ENCODE measurements at regions not wholly inside any gene's neighbourhood (a gene's known extent, or its start where the extent isn't known, plus 50 kb on each side); places are given as distances from the start of the nearest gene placed in this dataset.
A peak's percentile ranks its signal among the peaks of the same experiment; 100 is the strongest.

DNA sequence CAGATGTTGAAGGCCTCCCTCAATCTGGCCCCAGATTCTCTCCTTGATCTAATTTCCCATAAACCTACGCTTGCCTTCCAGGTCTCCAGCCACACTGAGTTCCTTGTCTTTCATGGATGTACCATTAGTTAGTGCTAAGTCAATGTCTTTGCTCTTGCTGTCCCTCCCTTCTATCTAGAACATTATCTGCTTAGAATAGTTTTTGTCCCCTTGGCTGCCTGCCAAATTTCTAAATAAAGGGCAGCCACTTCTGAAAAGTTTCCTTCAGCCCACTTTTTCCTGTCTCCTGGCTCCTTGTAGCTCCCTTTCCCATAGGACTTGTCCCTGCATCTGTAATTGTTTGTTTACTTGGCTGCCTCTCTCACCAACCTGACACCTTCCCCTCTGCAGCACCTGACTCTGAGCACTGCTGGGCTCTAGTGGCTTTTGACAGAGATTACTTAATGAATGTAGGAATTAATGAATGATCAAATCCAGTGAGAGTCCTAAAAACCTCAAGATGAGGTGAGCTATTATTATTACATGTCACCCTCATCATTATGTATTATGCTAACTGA lies 58.3 kb downstream of the CXCL12 start:
- Histone ChIP-seq H3K4me3 (no peak overlapping the region), H3K27me3 (no peaks in the 10 kb centered on the region), H3K4me1 (no peaks in the 10 kb centered on the region), H3K9me3 (no peaks in the 10 kb centered on the region), H3K36me3 (no peaks in the 10 kb centered on the region), H3K27ac (no peak overlapping the region)
- intact Hi-C loops (cut with DNase I): no loop called here
- peak in 1 of 4 donors; percentile 21 for DNase-seq
- TF ChIP-seq, protein P1, sequence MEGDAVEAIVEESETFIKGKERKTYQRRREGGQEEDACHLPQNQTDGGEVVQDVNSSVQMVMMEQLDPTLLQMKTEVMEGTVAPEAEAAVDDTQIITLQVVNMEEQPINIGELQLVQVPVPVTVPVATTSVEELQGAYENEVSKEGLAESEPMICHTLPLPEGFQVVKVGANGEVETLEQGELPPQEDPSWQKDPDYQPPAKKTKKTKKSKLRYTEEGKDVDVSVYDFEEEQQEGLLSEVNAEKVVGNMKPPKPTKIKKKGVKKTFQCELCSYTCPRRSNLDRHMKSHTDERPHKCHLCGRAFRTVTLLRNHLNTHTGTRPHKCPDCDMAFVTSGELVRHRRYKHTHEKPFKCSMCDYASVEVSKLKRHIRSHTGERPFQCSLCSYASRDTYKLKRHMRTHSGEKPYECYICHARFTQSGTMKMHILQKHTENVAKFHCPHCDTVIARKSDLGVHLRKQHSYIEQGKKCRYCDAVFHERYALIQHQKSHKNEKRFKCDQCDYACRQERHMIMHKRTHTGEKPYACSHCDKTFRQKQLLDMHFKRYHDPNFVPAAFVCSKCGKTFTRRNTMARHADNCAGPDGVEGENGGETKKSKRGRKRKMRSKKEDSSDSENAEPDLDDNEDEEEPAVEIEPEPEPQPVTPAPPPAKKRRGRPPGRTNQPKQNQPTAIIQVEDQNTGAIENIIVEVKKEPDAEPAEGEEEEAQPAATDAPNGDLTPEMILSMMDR (IDR thresholded peaks at IDR 0.05): no peak
- ATAC-seq: no peak

DNA sequence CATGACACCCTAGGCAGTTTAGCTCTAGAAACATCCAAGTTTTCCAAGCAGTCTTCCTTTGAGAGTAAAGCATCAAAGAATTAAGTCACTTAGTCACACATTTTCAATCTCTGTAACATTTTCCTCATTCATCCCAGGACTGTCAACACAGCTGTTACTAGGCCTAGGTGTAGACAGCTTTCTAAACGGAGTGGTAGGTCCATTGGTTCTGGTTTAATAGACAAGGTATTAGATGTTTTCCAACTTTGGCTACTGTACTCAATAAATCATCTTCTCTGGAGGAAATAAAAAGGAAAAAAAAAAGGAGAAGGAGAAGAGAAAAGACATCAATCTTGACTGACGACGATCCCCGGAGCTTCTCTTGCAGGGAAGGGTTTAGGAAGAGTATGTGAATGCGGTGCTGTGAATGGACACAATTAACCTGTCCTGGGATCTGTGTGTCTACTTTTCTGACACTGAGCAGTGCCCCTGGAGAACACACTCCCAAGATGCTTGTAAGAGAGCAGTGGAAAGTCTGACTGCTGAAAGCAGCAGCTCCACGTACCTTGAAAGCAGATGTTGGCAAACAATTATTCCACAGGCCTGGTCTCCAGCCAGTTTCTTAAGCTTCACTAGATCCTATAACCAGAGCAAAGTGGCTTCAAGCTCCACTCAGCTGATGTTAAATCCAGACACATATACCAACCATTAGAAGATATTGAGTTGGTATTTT lies 59.1 kb downstream of the CXCL12 start:
- TF ChIP-seq, protein P1 (IDR thresholded peaks at IDR 0.05): no peak
- no peaks in the 10 kb centered on the region for H3K4me1 ChIP-seq
- no peaks in the 10 kb centered on the region for H3K27me3 ChIP-seq
- ATAC-seq (no peak), DNase-seq (no peak)
- intact Hi-C loops (cut with DNase I): no loop called here
- no peak overlapping the region for H3K4me3 ChIP-seq
- no peaks in the 10 kb centered on the region for H3K9me3 ChIP-seq
- H3K36me3 ChIP-seq: no peaks in the 10 kb centered on the region
- H3K27ac ChIP-seq: no peak overlapping the region

DNA sequence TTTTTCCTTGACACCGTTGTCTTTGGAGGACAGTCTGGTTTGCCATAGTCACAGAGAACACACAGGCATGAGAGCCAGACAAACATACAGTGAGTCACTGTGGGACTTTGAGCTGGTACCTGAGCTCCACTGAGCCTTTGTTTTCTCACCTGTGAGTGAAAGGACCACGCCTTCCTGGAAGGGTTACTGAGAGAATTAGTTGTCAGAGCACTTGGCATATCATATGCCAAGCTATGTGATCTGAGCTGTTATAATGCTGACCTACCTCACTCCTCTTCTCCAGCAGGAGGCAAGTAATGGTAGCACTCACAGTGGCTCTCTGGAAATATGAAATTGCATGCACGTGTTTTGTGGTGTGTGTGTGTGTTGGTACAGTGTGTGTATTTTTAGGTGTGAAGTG lies 59.7 kb downstream of the CXCL12 start:
- DNase-seq (no peak), ATAC-seq (peak; percentile 98)
- Histone ChIP-seq H3K9me3 (no peaks in the 10 kb centered on the region), H3K4me1 (no peaks in the 10 kb centered on the region), H3K27me3 (no peaks in the 10 kb centered on the region), H3K36me3 (no peaks in the 10 kb centered on the region), H3K27ac (no peak overlapping the region), H3K4me3 (no peak overlapping the region)
- intact Hi-C loops (cut with DNase I): no loop called here
- TF ChIP-seq, protein P1 (IDR thresholded peaks at IDR 0.05): no peak

DNA sequence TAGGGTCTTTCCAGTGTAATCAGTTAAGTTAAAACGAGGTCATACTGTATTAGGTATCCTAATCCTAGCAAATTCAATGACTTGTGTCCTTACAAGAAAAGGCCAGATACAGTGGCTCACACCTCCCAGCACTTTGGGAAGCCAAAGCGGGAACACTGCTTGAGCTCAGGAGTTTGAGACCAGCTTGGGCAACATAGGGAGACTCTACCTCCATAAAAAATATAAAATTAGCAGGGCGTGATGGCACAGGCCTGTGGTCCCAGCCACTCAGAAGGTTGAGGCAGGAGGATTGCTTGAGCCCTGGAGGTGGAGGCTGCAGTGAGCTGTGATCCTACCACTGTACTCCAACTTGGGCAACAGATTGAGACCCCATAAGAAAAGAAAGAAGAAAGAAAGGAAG lies 61.1 kb downstream of the CXCL12 start:
- intact Hi-C loops (cut with DNase I): no loop called here
- no peak for ATAC-seq
- no peak overlapping the region for H3K27ac ChIP-seq
- H3K27me3 ChIP-seq: no peaks in the 10 kb centered on the region
- no peaks in the 10 kb centered on the region for H3K4me1 ChIP-seq
- TF ChIP-seq, protein P1 (IDR thresholded peaks at IDR 0.05): no peak
- no peaks in the 10 kb centered on the region for H3K9me3 ChIP-seq
- H3K4me3 ChIP-seq: no peak overlapping the region
- H3K36me3 ChIP-seq: no peaks in the 10 kb centered on the region
- no peak for DNase-seq

DNA sequence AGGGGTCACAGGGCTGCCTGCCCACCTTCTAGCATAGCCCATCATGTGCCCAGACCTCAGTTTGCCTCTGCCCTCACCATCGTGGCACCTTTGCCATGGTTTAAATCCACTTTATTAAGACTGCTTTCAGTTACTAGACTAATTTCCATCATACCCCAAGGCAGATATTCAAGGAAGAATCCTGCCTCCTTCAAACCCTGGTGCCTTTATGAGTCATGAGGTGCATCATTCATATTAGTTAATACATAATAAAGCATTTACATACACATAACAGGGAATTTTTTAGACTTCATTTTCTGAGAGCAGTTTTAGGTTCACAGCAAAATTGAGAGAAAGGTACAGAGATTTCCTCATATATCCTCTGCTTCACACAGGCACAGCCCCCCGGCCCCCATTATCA lies 62.8 kb downstream of the CXCL12 start:
- no peaks in the 10 kb centered on the region for H3K36me3 ChIP-seq
- H3K4me3 ChIP-seq: no peak overlapping the region
- H3K27ac ChIP-seq: no peak overlapping the region
- H3K9me3 ChIP-seq: no peaks in the 10 kb centered on the region
- TF ChIP-seq, protein P1 (IDR thresholded peaks at IDR 0.05): no peak
- H3K27me3 ChIP-seq: no peaks in the 10 kb centered on the region
- H3K4me1 ChIP-seq: no peaks in the 10 kb centered on the region
- ATAC-seq: no peak
- intact Hi-C loops (cut with DNase I): no loop called here
- no peak for DNase-seq
